ENCODE measurements at regions not wholly inside any gene's neighbourhood (a gene's known extent, or its start where the extent isn't known, plus 50 kb on each side); places are given as distances from the start of the nearest gene placed in this dataset.

- Histone ChIP-seq H3K27ac (ENCODE audit: low read length) (no peak overlapping the region), H3K9me3 (ENCODE audit: insufficient read depth, low read length, severe bottlenecking) (no peaks in the 10 kb centered on the region), H3K4me3 (ENCODE audit: low read depth in 1 of 2, low read length in 2 of 2) (no peak overlapping the region), H4K20me1 (ENCODE audit: insufficient read depth, low read length) (no peaks in the 10 kb centered on the region), H3K27me3 (ENCODE audit: insufficient read depth, low read length, poor library complexity) (peaks cover 12% of the 10 kb centered on the region), H3K9ac (ENCODE audit: low read depth, low read length) (no peak overlapping the region), H3K36me3 (ENCODE audit: insufficient read depth, low read length) (no peaks in the 10 kb centered on the region), H3K79me2 (ENCODE audit: insufficient read depth, low read length) (no peaks in the 10 kb centered on the region), H2AFZ (ENCODE audit: low read depth, low read length) (no peak overlapping the region), H3K4me2 (ENCODE audit: insufficient read depth, low read length) (no peak overlapping the region), H3K4me1 (ENCODE audit: insufficient read depth, low read length) (no peaks in the 10 kb centered on the region)
- no peak for ATAC-seq (ENCODE audit: insufficient read depth, low read depth)
- TF ChIP-seq EZH2 (IDR thresholded peaks at IDR 0.05; ENCODE audit: borderline replicate concordance, low read depth, low read length, severe bottlenecking) = no peak
- no peak for TF ChIP-seq CTCF (IDR thresholded peaks at IDR 0.05; ENCODE audit: borderline replicate concordance, extremely low read depth, low read length, poor library complexity, severe bottlenecking)
- no peak for DNase-seq
Measured at GRCh38 chr2:65864619-65865018, 432.2 kb upstream of the SPRED2 start.

- H3K4me3 ChIP-seq (ENCODE audit: low read depth in 1 of 2, low read length in 2 of 2) = no peak overlapping the region
- TF ChIP-seq EZH2 (IDR thresholded peaks at IDR 0.05; ENCODE audit: borderline replicate concordance, low read depth, low read length, severe bottlenecking) = no peak
- TF ChIP-seq CTCF (IDR thresholded peaks at IDR 0.05; ENCODE audit: borderline replicate concordance, extremely low read depth, low read length, poor library complexity, severe bottlenecking) = no peak
- H3K27ac ChIP-seq (ENCODE audit: low read length) = no peak overlapping the region
- no peak overlapping the region for H3K4me2 ChIP-seq (ENCODE audit: insufficient read depth, low read length)
- H3K9me3 ChIP-seq (ENCODE audit: insufficient read depth, low read length, severe bottlenecking) = no peaks in the 10 kb centered on the region
- H3K9ac ChIP-seq (ENCODE audit: low read depth, low read length) = no peak overlapping the region
- peaks cover 16% of the 10 kb centered on the region for H3K27me3 ChIP-seq (ENCODE audit: insufficient read depth, low read length, poor library complexity)
- no peaks in the 10 kb centered on the region for H4K20me1 ChIP-seq (ENCODE audit: insufficient read depth, low read length)
- no peaks in the 10 kb centered on the region for H3K4me1 ChIP-seq (ENCODE audit: insufficient read depth, low read length)
- no peaks in the 10 kb centered on the region for H3K79me2 ChIP-seq (ENCODE audit: insufficient read depth, low read length)
- no peaks in the 10 kb centered on the region for H3K36me3 ChIP-seq (ENCODE audit: insufficient read depth, low read length)
- ATAC-seq (ENCODE audit: insufficient read depth, low read depth) (no peak), DNase-seq (no peak)
- H2AFZ ChIP-seq (ENCODE audit: low read depth, low read length) = no peak overlapping the region
Measured at GRCh38 chr2:65863713-65864112, 431.3 kb upstream of the SPRED2 start.

GRCh38 chr2:65856928-65857327, 424.5 kb upstream of the SPRED2 start:
- TF ChIP-seq EZH2 (IDR thresholded peaks at IDR 0.05; ENCODE audit: borderline replicate concordance, low read depth, low read length, severe bottlenecking) = no peak
- no peak for TF ChIP-seq CTCF (IDR thresholded peaks at IDR 0.05; ENCODE audit: borderline replicate concordance, extremely low read depth, low read length, poor library complexity, severe bottlenecking)
- Histone ChIP-seq H3K36me3 (ENCODE audit: insufficient read depth, low read length) (no peaks in the 10 kb centered on the region), H3K9me3 (ENCODE audit: insufficient read depth, low read length, severe bottlenecking) (no peaks in the 10 kb centered on the region), H4K20me1 (ENCODE audit: insufficient read depth, low read length) (no peaks in the 10 kb centered on the region), H2AFZ (ENCODE audit: low read depth, low read length) (no peak overlapping the region), H3K27ac (ENCODE audit: low read length) (no peak overlapping the region), H3K9ac (ENCODE audit: low read depth, low read length) (no peak overlapping the region), H3K4me2 (ENCODE audit: insufficient read depth, low read length) (no peak overlapping the region), H3K4me3 (ENCODE audit: low read depth in 1 of 2, low read length in 2 of 2) (no peak overlapping the region), H3K4me1 (ENCODE audit: insufficient read depth, low read length) (no peaks in the 10 kb centered on the region), H3K27me3 (ENCODE audit: insufficient read depth, low read length, poor library complexity) (peaks cover 6% of the 10 kb centered on the region), H3K79me2 (ENCODE audit: insufficient read depth, low read length) (no peaks in the 10 kb centered on the region)
- no peak for DNase-seq
- ATAC-seq (ENCODE audit: insufficient read depth, low read depth) = no peak

- TF ChIP-seq EZH2 (IDR thresholded peaks at IDR 0.05; ENCODE audit: borderline replicate concordance, low read depth, low read length, severe bottlenecking) (no peak), CTCF (IDR thresholded peaks at IDR 0.05; ENCODE audit: borderline replicate concordance, extremely low read depth, low read length, poor library complexity, severe bottlenecking) (no peak)
- H3K9ac ChIP-seq (ENCODE audit: low read depth, low read length) = no peak overlapping the region
- H3K4me3 ChIP-seq (ENCODE audit: low read depth in 1 of 2, low read length in 2 of 2) = no peak overlapping the region
- no peaks in the 10 kb centered on the region for H3K4me1 ChIP-seq (ENCODE audit: insufficient read depth, low read length)
- H2AFZ ChIP-seq (ENCODE audit: low read depth, low read length) = no peak overlapping the region
- no peak overlapping the region for H3K27ac ChIP-seq (ENCODE audit: low read length)
- H4K20me1 ChIP-seq (ENCODE audit: insufficient read depth, low read length) = no peaks in the 10 kb centered on the region
- H3K4me2 ChIP-seq (ENCODE audit: insufficient read depth, low read length) = no peak overlapping the region
- no peaks in the 10 kb centered on the region for H3K9me3 ChIP-seq (ENCODE audit: insufficient read depth, low read length, severe bottlenecking)
- peaks cover 6% of the 10 kb centered on the region for H3K27me3 ChIP-seq (ENCODE audit: insufficient read depth, low read length, poor library complexity)
- no peaks in the 10 kb centered on the region for H3K79me2 ChIP-seq (ENCODE audit: insufficient read depth, low read length)
- H3K36me3 ChIP-seq (ENCODE audit: insufficient read depth, low read length) = no peaks in the 10 kb centered on the region
- no peak for DNase-seq
- ATAC-seq (ENCODE audit: insufficient read depth, low read depth) = no peak
Measured at GRCh38 chr2:65856423-65856822, 424.0 kb upstream of the SPRED2 start.
